CD1c-positive myeloid dendritic cell (primary cell): ENCODE measurements at regions not wholly inside any gene's neighbourhood (a gene's known extent, or its start where the extent isn't known, plus 50 kb on each side); places are given as distances from the start of the nearest gene placed in this dataset.

Experiments used
- DNase-seq: peaks from one replicate; pipeline ENCODE4 v3.0.0-alpha.2; 2016; ENCODE audit errors: extremely low spot score

- DNase-seq, result no peak
These were observed 57.9 kb upstream of the SLC5A9 start for GRCh38 chr1:48164571-48164970.

- no peak for DNase-seq
These were observed 61.9 kb upstream of the SLC5A9 start for GRCh38 chr1:48160486-48161132.

GRCh38 chr1:48139275-48139674 lies 83.2 kb upstream of the SLC5A9 start:
- no peak for DNase-seq

GRCh38 chr1:48127735-48128685 lies 94.5 kb upstream of the SLC5A9 start:
- DNase-seq, result no peak

- DNase-seq, result no peak
These were observed 98.9 kb upstream of the SLC5A9 start for GRCh38 chr1:48123647-48124046.

DNA sequence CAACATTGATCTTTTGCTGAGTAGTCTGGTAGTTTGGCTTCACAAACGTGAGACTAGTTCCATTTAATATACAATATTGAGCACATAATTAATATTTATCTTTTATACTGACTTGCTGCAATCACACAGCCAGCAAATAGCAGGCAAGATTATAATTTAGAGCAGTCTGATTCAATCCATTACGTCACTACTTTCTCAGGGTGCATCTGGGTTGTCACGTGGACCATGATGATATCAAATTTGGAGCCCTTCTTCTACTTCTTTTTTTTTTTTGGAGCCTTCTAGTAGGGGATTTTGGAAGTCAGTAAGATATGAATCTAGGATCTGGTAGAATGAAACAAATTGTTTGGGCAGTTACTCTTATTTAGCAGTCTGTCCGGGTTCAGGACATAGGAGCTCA lies 100.6 kb upstream of the SLC5A9 start:
- no peak for DNase-seq

DNA sequence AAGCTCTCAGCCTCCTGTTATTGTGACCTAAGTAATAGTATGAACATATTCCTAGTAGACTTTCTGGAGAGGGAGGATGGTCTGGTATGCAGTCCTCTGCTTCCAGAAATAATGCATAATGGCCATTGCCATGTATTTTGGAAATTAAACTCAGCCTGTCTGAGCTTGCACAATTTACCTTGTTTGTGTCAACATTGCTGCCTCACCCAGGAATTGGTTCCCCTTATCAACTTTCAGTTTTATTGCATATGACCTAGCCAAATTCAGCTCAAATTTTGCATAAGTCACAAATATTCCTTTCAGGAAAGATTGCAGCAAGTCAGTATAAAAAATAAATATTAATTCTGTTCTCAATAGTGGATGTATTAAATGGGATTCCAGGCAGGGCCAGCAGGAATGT lies 101.9 kb upstream of the SLC5A9 start:
- DNase-seq, result peak; percentile 14

GRCh38 chr1:48115835-48116234 lies 106.7 kb upstream of the SLC5A9 start:
- no peak for DNase-seq

DNA sequence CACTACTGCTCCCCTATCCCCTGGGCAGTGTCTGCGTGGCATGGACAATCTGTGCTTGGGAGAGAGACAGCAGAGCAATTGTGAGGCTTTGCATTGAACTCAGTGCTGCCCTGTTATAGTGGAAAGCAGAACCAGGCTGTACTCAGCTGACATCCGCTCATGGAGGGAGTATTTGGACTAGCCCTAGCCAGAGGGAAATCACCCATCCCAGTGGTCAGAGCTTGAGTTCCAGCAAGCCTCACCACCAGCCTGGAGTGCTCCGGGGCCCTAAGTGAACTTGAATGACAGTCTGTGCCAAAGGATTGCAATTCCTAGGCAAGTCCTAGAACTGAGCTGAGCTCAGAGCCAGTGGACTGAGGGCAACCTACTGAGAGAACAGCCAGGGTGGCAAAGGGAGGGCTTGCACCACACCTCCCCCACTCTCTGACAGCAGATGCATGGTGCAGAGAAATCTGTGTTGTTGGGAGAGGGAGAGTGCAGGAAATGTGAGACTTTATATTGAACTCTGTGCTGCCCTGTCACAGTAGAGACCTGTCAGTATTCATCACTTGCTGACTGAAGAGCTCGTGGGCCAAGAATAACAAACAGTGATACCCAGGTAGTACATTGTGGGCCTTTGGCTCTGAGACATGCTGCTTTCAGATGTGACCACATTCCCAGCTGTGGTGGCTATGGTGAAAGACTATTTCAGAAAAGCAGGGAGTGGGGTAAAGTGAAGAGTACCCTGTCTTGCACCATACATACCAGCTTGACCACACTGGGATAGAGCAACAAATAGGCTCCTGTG lies 107.7 kb upstream of the SLC5A9 start:
- no peak for DNase-seq

DNA sequence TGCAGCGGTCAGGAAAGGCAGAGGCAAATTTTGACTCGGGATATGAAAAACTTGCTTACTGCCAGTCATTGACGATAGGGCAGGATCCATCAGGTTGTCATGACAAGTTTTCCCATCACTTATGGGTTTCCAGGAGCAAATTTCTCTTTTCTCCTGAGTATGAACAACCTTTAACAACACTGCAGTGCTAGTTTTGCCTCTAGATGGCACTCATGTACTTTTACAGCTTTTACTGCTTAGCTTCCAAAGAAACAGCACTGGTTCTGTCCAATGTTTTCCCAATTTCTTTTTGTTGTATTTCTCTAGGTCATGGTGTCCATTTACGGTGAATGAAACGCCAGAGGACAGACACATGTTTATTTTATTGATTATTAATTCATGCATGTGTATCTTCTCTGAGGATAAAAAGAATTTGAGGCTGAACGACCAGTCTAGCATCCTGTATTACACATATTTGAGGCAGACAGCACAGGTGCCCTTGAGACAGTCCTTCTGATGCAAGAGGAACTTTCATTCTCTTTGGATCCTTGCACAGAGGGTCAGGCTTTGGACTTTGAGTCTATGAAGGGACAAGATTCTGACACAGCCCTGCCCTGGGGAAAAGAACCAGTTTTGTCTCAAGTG lies 112.3 kb upstream of the TRABD2B start:
- peak; percentile 62 for DNase-seq

DNA sequence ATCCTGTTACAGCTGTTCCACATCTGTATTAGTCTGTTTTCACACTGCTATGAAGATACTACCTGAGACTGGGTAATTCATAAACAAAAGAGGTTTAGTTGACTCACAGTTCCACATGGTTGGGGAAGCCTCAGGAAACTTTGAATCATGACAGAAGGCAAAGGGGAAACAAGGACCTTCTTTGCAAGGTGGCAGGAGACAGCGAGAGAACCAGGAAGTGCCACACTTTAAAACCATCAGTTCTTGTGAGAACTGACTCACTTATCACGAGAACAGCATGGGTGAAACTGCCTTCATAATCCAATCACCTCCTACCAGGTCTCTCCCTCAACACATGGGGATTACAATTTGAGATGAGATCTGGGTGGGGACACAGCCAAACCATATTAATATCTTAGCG lies 110.3 kb upstream of the TRABD2B start:
- peak; percentile 3 for DNase-seq

GRCh38 chr1:48106049-48106448 lies 108.9 kb upstream of the TRABD2B start:
- DNase-seq, result no peak

- DNase-seq, result no peak
These were observed 108.0 kb upstream of the TRABD2B start for GRCh38 chr1:48105165-48105564.

GRCh38 chr1:48103495-48103894 lies 106.3 kb upstream of the TRABD2B start:
- no peak for DNase-seq

GRCh38 chr1:48102766-48103165 lies 105.6 kb upstream of the TRABD2B start:
- DNase-seq, result no peak

- DNase-seq, result no peak
These were observed 102.0 kb upstream of the TRABD2B start for GRCh38 chr1:48099072-48099773.

DNA sequence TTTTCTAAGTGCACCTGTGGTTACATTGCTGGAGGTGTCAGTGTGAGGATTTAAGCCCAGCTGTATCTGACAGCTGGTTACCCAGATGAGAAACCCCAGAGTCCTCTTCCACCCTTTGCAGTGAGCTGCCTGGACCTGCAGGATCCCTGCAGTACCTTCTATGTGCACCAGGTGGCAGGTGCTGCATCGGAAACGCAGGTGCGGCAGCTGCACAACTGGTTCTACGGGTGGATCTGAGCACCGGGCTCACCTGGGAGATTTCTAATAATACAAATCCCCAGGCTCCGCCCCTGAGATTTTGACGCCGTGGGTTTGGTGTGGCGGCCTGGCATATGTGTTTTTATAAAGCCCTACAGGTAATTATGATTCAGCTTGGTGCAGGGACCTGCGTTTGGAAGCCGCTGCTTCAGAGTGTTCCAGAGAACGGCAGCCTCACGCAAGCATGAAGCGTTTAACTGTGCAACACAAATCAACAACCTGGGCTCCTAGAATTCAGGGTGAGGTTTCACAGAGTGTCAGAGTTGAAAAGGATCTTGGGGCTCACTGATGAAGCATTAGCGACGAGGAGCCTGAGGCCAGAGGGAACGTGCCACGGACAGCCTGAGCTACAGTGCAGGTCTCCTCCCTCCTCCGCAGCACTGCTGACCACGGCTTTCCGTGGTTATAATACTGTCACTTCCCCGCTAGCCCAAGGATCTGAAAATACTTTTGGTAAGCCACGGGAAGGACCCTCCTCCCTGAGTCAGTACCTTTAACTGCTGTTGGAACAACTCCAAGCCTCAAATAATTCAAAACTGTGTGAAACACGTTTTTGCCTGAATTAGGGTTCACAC lies 96.7 kb upstream of the TRABD2B start:
- peak; percentile 53 for DNase-seq

DNA sequence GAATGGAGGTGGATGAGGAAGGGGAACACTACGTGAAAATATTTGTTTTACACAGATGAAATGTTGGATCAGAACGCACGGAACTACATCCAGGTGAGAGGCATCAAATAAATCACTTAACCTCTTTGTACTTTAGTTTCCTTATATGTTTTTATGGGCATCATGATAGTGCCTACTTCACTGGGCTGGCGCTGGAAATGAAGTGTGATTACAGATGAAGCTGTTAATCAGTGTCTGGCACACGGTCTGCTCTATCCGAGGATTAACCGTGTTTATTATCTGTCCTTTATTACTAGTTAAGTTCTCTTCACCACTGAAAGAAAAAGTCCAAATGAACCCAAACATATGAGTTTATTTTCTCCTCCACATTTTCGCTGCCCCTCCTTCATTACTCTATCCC lies 96.0 kb upstream of the TRABD2B start:
- DNase-seq, result no peak

DNA sequence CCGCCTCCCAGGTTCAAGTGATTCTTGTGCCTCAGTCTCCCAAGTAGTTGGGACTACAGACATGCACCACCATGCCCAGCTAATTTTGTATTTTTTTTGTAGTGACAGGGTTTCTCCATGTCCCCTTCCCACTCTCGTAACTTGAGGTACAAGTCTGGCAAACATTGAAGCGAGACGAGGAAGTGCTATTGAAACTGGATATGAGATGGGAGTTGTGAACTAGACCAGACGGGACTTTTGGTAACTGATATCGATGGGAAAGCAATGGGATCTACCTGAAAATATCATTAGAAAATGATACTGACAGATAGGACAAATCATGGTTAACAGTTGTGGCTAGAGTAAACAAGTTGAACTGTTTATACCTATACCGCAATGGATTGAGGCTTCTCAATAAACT lies 95.2 kb upstream of the TRABD2B start:
- DNase-seq, result no peak

GRCh38 chr1:48089356-48089891 lies 92.2 kb upstream of the TRABD2B start:
- DNase-seq, result no peak
